K562 (cell line): ENCODE measurements at regions not wholly inside any gene's neighbourhood (a gene's known extent, or its start where the extent isn't known, plus 50 kb on each side); places are given as distances from the start of the nearest gene placed in this dataset.

Experiments
- ATAC-seq: fragments of 200-7000 bp; cut with Tn5 transposase; 3 replicates; pipeline ENCODE4 v1.9.1; 2020; ENCODE audit warnings: moderate library complexity
- BruUV-seq: library from RNA; stranded (reverse); fragments of 400-500 nt; replicated peaks from 2 replicates; lab custom pipeline; 2021; lab: Mats Ljungman, UMichigan
- CTCF ChIA-PET: fragments of 300-600 bp; formaldehyde crosslinking; extraction: SDS; loops from one replicate; lab custom pipeline; 2021; ENCODE audit warnings: low intra/inter-chr PET ratio; lab: Yijun Ruan, JAX
- POLR2A ChIA-PET: fragments of 300-600, 350-650 bp; sonication (Branson Sonifier 250); formaldehyde crosslinking; extraction: SDS; loops from one replicate; lab custom pipeline; 2021; ENCODE audit warnings: antibody characterized with exemption, inconsistent platforms; lab: Yijun Ruan, JAX
- DNase-seq, 4 experiments: peaks; one replicate each; pipeline versions ENCODE4 v3.0.0 to v3.0.0-alpha.2; 2011 to 2018; ENCODE audit warnings: low spot score in 3 of 4, mixed read lengths in 3 of 4; ENCODE audit errors: extremely low read depth in 1 of 4
- FAIRE-seq: peaks from 2 replicates; lab custom pipeline; 2011; peaks lifted over from hg19 to GRCh38; lab: Jason Lieb, UNC
- H2AFZ ChIP-seq: 2 replicates; pipeline ENCODE4 v1.6.0; 2011; ENCODE audit warnings: low read depth, low read length, control low read depth, inconsistent platforms
- H3K27ac ChIP-seq: fragments of 200-600 bp; 3 replicates; pipeline ENCODE4 v1.8.0; 2011; ENCODE audit warnings: low read depth, mild to moderate bottlenecking, control low read depth, inconsistent platforms, low read length, moderate library complexity, mixed read lengths; ENCODE audit errors: extremely low read depth
- H3K27me3 ChIP-seq, 2 experiments: fragments of 300-600 bp in 1 of 2; 2 replicates in 1 of 2; 3 replicates in 1 of 2; pipeline versions ENCODE4 v1.6.0 to v1.8.0; 2011; ENCODE audit warnings: inconsistent platforms in 2 of 2, low read length in 2 of 2, mild to moderate bottlenecking in 1 of 2, mixed read lengths in 1 of 2, moderate library complexity in 1 of 2; ENCODE audit not compliant: control insufficient read depth in 2 of 2, insufficient read depth in 2 of 2
- H3K36me3 ChIP-seq: fragments of 300-600 bp; 3 replicates; pipeline ENCODE4 v1.8.0; 2011; ENCODE audit warnings: mild to moderate bottlenecking, low read length, inconsistent platforms; ENCODE audit not compliant: control insufficient read depth, insufficient read depth
- H3K4me1 ChIP-seq, 2 experiments: fragments of 200-600 bp in 1 of 2; replicated peaks in 1 of 2; 2 replicates in 1 of 2; 3 replicates in 1 of 2; pipeline versions ENCODE4 v1.5.1 to v1.8.0; 2011; ENCODE audit warnings: inconsistent platforms in 2 of 2, low read length in 2 of 2, mild to moderate bottlenecking in 1 of 2, mixed read lengths in 1 of 2, moderate library complexity in 1 of 2; ENCODE audit not compliant: control insufficient read depth in 2 of 2, insufficient read depth in 2 of 2
- H3K4me2 ChIP-seq: 2 replicates; pipeline ENCODE4 v1.6.1; 2011; ENCODE audit warnings: low read length, control low read depth, inconsistent platforms, mixed read lengths; ENCODE audit not compliant: insufficient read depth
- H3K4me3 ChIP-seq: fragments of 200-600 bp; sonication (generic), shearing (Covaris generic); 2 replicates; pipeline ENCODE4 v1.5.1; 2016; ENCODE audit warnings: control low read depth, inconsistent platforms
- H3K79me2 ChIP-seq: fragments of 200-600 bp; 3 replicates; pipeline ENCODE4 v1.8.0; 2011; ENCODE audit warnings: low read length, inconsistent platforms; ENCODE audit not compliant: control insufficient read depth, insufficient read depth
- H3K9ac ChIP-seq, 2 experiments: 2 replicates each; pipeline versions ENCODE4 v1.6.0 to v1.6.1; 2011; ENCODE audit warnings: low read depth in 2 of 2, low read length in 2 of 2, control low read depth in 1 of 2, inconsistent platforms in 1 of 2, mild to moderate bottlenecking in 1 of 2, mixed read lengths in 1 of 2; ENCODE audit not compliant: insufficient read depth in 1 of 2
- H3K9me1 ChIP-seq: one replicate; pipeline ENCODE4 v1.6.0; 2011; ENCODE audit warnings: inconsistent platforms, mild to moderate bottlenecking, low read length, moderate library complexity; ENCODE audit not compliant: control insufficient read depth, insufficient read depth
- H3K9me3 ChIP-seq: replicated peaks from 2 replicates; pipeline ENCODE4 v1.5.1; 2011; ENCODE audit warnings: low read depth, low read length, inconsistent platforms; ENCODE audit not compliant: control insufficient read depth, insufficient read depth
- H4K20me1 ChIP-seq: replicated peaks from 2 replicates; pipeline ENCODE4 v1.6.1; 2011; ENCODE audit warnings: low read length, inconsistent platforms, mixed read lengths; ENCODE audit not compliant: control insufficient read depth, insufficient read depth
- HDAC6 ChIP-seq: IDR thresholded peaks from 2 replicates; pipeline ENCODE4 v1.6.1; 2012; ENCODE audit warnings: low read depth, mild to moderate bottlenecking, control low read depth, inconsistent platforms, low read length, moderate library complexity
- PKNOX1 ChIP-seq: fragments of 450-650 bp; IDR thresholded peaks from 2 replicates; pipeline ENCODE4 v1.6.1; 2016
- PURB ChIP-seq: sonication (generic); formaldehyde crosslinking; IDR thresholded peaks from 2 replicates; pipeline ENCODE4 v1.9.0; 2021; ENCODE audit warnings: low read depth, mild to moderate bottlenecking, missing genetic modification reagents
- REST ChIP-seq, 2 experiments: fragments of 450-650 bp; formaldehyde crosslinking in 1 of 2; IDR thresholded peaks; 2 replicates each; pipeline versions ENCODE4 v1.4.0 to v1.6.1; 2014 to 2020; ENCODE audit warnings: mild to moderate bottlenecking in 2 of 2, borderline replicate concordance in 1 of 2, low read depth in 1 of 2
- SPI1 ChIP-seq: IDR thresholded peaks from 2 replicates; pipeline ENCODE4 v1.6.1; 2011; ENCODE audit warnings: low read depth, low read length, control low read depth, borderline replicate concordance
- TEAD1 ChIP-seq, 2 experiments: fragments of 450-650 bp in 1 of 2; sonication (generic) in 1 of 2; formaldehyde crosslinking; IDR thresholded peaks; 2 replicates each; pipeline versions ENCODE4 v1.4.0 to v1.8.0; 2020 to 2022; ENCODE audit warnings: mild to moderate bottlenecking in 2 of 2, missing genetic modification reagents in 1 of 2
- WGBS: fragments of 100-300 bp; shearing (Covaris generic); methylation state at CpG from one replicate; pipeline ENCODE4 v1.1.6; 2016; ENCODE audit warnings: low coverage, mixed read lengths; ENCODE audit not compliant: insufficient coverage; ENCODE audit errors: missing lambda C conversion rate; 5-methylcytosine and 5-hydroxymethylcytosine counted together
- in situ Hi-C: fragments of 300-500 bp; cut with MboI; formaldehyde crosslinking; loops from 4 replicates; pipeline ENCODE4 v1.15.0; 2018; ENCODE audit warnings: inconsistent platforms, mixed read lengths
- intact Hi-C: fragments of 100-400 bp; cut with micrococcal nuclease; formaldehyde crosslinking; loops from 2 replicates; pipeline ENCODE4 v1.14.2; 2022
- TF ChIP-seq, protein P1 (sequence below): fragments of 250-450 bp; sonication (Bioruptor Pico); IDR thresholded peaks from 2 replicates; pipeline ENCODE4 v1.4.0; 2020

DNA sequence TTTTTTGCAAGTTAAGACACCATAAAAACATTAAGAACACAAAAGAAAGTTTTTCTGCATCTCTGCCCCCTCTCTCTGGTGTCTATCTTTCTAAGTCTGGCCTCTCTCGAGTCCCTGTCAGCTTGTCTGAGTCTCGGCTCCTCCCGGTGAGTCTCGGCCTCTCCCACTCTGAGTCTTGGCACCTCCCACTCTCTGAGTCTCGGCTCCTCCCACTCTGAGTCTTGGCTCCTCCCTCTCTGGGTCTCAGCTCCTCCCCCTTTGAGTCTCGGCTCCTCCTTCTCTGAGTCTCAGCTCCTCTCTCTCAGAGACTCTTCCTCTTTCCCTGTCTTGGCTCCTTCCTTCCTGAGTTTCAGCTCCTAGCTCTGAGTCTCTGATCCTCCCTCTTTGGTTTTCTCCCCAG lies 72.5 kb upstream of the AMPD3 start:
- in situ Hi-C loops (no loop called here), intact Hi-C loops (no loop called here)
- Histone ChIP-seq H3K27ac (no peak overlapping the region), H3K9me1 (peaks cover 3% of the 10 kb centered on the region), H3K27me3 (peaks cover 12 to 16% of the 10 kb centered on the region in 2 experiments), H3K9me3 (no peaks in the 10 kb centered on the region), H2AFZ (no peak overlapping the region), H3K9ac (no peak overlapping the region), H3K4me1 (no peaks in the 10 kb centered on the region), H3K36me3 (no peaks in the 10 kb centered on the region), H4K20me1 (no peaks in the 10 kb centered on the region), H3K79me2 (no peaks in the 10 kb centered on the region), H3K4me2 (no peak overlapping the region), H3K4me3 (no peak overlapping the region)
- WGBS, result 0% methylated on average over 5 of the region's 6 CpGs
- ChIA-PET CTCF (interaction anchor here (0.6 kb wide), 1 partner anchor 391 kb away, joined by 5 read pairs; no protein-coding TSS in a partner anchor), POLR2A (interaction anchor here (1.0 to 1.4 kb wide), 4 partner anchors 8 to 32 kb away, joined by 3 to 4 read pairs (median 3); no protein-coding TSS in a partner anchor)
- FAIRE-seq (peak; percentile 96), DNase-seq (peak; percentile 70 to 91 (median 86)), ATAC-seq (peak; percentile 100)
- BruUV-seq, result no TSS peak
- TF ChIP-seq, protein P1, sequence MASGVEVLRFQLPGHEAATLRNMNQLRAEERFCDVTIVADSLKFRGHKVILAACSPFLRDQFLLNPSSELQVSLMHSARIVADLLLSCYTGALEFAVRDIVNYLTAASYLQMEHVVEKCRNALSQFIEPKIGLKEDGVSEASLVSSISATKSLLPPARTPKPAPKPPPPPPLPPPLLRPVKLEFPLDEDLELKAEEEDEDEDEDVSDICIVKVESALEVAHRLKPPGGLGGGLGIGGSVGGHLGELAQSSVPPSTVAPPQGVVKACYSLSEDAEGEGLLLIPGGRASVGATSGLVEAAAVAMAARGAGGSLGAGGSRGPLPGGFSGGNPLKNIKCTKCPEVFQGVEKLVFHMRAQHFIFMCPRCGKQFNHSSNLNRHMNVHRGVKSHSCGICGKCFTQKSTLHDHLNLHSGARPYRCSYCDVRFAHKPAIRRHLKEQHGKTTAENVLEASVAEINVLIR (CRISPR knock-in tag), result no peak
- TF ChIP-seq REST (IDR thresholded peaks at IDR 0.05; ENCODE audit: borderline replicate concordance) (peak; percentile 10; the same call in 1 of the 2 replicates), REST (CRISPR knock-in tag; IDR thresholded peaks at IDR 0.05; ENCODE audit: low read depth) (no peak), HDAC6 (no peak), PKNOX1 (peak; percentile 37; the same call in 1 of the 2 replicates), SPI1 (peak; percentile 59; the same call in 1 of the 2 replicates), PURB (CRISPR knock-in tag) (no peak), TEAD1 (CRISPR knock-in tag; IDR thresholded peaks at IDR 0.05) (no peak)
